Left kidney (tissue), 1 donor: ENCODE measurements at regions not wholly inside any gene's neighbourhood (a gene's known extent, or its start where the extent isn't known, plus 50 kb on each side); places are given as distances from the start of the nearest gene placed in this dataset.

Source experiments
- DNase-seq: peaks from one replicate; pipeline ENCODE4 v3.0.0-alpha.2; 2013

DNA sequence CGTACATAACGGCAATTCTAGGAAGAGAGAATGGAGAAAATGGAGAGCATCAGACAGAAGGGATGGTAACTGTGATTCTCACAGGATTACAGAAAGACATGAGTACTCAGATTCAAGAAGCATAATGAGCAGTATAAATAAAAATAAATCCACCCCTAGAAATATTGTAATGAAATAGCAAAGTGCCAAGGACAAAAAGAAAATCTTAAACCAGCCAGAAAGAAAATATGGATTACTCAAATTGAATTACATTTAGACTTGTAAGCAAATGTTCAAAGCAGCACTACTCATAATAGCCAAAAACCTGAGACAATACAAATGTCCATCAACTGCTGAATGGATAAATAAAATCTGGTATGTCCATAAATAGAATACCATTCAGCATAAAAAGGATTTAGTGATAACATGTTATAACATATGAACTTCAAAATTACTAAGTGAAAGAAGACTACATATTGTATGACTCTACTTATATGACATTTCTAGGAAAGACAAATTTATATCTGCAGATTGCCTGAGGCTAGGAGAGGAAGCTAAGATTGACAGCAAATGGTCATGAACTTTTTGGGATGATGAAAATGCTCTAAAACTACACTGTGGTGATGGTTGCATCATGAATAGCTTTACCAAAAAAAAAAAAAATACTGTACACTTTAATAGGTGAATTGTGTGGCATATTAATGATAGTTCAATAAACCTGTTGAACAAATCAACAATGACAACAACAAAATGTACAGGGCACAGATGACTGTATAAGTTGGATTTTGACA is 63.4 kb upstream of the SPTBN1 start:
- no peak for DNase-seq

DNA sequence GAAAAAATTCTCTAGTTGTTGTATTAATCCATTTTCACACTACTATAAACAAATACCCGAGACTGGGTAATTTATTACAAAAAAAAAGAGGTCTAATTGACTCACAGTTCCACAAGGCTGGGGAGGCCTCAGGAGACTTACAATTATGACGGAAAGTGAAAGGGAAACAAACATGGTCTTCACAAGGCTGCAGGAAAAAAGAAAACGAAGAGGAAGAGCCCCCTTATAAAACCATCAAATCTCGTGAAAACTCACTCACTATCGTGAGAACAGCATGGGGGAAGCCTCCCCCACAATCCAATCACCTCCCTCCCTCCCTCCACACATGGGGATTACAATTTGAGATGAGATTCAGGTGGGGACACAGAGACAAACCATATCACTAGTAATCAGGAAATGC is 61.7 kb upstream of the SPTBN1 start:
- DNase-seq, result no peak

DNA sequence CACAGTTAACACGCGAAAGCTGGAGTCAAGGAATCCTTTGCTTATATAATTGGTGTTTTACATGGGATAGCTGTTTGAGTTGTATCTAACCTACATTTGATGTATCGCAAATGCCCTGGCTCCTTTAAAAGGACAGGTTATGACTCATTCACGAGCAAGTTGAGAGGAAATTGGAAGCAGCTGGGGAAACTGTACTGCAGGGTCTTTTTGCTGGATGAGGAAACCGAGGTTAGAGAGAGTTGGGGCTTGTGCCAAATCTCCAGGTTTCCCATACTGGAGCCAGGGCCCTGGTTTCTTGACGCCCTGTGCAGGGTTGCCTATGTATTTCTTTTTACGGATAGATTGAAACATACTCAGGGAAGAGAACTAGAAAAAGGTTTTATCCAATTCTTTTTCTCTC is 60.0 kb upstream of the SPTBN1 start:
- no peak for DNase-seq

DNA sequence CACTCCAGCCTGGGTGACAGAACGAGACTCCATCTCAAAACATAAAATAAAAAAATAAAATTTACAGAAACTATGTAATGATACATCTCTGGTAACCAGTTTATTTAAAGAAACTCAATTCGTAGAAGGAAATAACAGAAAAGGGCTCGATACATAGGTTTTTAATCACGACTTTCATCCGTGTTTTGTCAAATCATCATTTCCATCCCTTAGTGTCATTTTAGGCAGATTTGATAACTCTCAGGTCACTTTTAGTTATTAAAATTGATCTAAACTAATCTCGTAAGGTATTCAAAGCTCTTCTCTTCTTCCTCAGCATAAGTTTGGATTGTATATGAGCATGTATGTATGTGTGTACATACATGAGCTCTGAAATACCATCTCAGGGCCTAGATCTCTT is 59.3 kb upstream of the SPTBN1 start:
- no peak for DNase-seq

DNA sequence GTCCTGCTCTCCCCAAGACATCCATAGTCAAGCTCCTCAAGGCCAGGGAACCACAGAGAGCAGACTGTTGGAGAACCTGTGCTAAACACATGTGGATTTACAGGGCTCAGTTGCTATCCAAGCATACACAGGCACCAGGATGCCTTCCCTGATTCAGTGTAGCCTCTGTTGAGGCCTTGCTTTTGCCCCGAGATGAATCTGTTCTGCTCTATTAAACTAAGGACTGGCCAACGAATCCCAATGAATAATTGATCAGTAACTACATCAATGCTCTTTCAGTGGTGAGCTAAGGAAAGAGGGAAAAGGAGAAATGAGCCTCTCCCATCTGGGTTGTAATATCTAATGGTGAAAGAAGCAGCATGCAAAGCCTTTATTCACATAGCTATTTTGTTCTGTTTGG is 58.7 kb upstream of the SPTBN1 start:
- DNase-seq, result no peak

DNA sequence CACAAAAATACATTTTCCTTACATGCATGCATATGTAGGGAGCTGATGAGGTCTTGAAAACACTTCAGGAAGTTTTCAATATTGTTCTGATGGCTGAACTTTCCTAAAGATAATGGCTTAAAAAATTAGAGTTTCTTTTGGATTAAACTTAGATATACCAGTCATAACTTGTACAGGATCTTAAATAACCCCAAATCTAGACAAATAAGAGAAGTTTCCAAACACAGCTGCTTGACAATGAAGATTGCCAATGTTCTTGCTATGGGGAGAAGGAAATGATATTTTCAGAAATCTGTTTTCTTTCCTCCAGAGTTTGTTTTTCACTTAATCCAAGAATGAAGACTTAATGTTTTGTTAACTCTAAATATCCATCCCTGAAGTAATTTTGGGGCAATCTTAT is 54.6 kb upstream of the SPTBN1 start:
- no peak for DNase-seq

DNA sequence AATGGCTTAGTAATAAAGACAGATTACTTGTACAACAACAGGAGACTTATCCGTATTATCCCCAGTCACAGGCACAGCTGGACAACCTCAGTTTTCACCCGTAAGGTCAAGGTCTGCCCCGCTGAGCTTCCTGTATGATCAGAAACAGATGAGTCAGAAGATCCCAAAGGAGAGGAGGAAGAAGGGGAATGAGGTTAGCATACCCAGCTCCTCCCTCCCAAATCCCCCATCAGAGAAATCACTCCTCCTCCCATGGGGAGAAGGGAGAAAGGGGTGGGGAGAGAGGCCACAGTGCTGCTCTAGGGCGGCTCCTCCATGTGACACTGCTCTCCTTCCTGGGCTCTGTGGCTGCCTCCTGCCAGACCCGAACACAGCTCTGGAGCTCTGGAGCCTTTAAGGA is 53.8 kb upstream of the SPTBN1 start:
- DNase-seq, result no peak

DNA sequence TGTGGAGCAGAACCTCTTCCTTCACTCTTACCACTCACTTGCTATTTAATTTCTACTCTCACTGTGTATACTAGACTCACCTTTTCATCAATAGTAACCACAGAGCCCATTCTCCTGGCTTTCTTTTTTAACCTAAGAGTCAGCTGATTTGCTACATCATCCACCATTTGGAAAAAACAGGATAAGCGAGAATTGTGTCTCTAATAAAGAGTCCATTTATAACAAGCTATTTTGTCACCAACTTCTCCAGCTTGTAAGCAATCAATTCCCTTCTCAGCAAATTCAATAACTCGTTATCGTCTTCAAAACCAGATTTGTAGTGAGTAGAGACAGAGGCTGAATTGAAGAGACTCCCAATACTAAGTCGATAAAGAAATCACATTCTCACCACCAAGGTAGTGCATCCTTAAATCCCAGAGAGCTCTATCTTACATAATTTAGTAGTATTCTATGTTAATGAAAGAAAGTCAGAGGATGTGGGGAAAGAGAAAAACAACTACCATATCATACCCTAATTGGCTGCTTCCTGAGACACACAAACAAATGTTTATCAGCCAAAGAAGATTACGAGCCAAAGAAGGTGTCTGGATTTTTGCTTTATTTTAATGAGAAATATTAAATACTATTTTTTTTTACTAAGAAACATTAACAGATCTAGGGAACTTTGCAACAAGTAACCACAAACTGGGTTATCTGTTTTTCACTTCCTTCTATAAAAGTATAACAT is 52.5 kb upstream of the SPTBN1 start:
- DNase-seq, result no peak

DNA sequence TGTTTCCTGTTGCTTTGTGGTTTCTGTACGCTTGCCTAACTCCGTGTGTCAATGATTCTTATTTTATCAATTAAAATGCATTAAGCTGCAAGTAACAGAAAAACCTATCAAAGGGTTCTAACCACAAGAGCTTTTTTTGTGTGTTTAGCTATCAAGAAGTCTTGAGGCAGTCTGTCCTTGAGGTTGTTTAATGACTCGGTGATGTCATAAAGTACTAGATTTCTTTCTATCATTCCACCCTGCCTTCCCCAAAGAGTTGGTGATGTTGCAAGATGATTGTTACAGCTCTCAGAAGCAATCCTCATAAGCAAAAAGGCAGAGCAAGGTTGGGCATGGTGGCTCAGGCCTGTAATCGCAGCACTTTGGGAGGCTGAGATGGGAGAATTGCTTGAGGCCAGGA is 51.9 kb upstream of the SPTBN1 start:
- no peak for DNase-seq

DNA sequence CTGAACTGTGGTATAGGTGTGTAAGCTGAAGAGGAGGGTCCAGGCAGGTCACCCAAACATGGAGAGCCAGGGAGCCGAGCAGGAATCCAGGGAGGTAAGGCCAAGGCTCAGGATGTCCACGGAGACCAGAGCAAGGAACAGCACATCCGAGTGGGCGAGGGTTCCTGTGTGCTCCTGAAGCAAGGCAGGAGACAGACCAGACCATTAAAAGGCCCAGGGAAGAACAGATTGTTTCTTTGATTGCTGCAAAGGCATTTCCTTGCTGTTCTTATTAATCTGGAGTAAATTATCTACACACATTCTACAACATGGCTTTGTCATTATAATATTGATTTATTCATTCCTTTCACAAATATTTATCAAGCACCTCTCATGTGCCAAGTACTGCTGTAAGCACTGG is 50.1 kb upstream of the SPTBN1 start:
- DNase-seq, result no peak
